T-helper 1 cell treated with Interleukin-12 subunit alpha and Interleukin-12 subunit beta and Interleukin-4 antibody, amounts not matched to agents 30 μg/mL and 1 μg/mL, for 36 hours (primary cell): ENCODE measurements at regions not wholly inside any gene's neighbourhood (a gene's known extent, or its start where the extent isn't known, plus 50 kb on each side); places are given as distances from the start of the nearest gene placed in this dataset.

Experiments
- H3K27ac Mint-ChIP-seq: one replicate; pipeline ENCODE4 v1.8.0; 2021; ENCODE audit warnings: mild to moderate bottlenecking, mixed read lengths
- H3K27me3 Mint-ChIP-seq: one replicate; pipeline ENCODE4 v1.8.0; 2021; ENCODE audit warnings: low read depth, mixed read lengths
- H3K36me3 Mint-ChIP-seq: one replicate; pipeline ENCODE4 v1.8.0; 2021; ENCODE audit warnings: low read depth, mixed read lengths
- H3K4me1 Mint-ChIP-seq: one replicate; pipeline ENCODE4 v1.8.0; 2021; ENCODE audit warnings: low read depth, mixed read lengths
- H3K4me3 Mint-ChIP-seq: one replicate; pipeline ENCODE4 v1.8.0; 2021; ENCODE audit warnings: mild to moderate bottlenecking, moderate library complexity, mixed read lengths
- H3K9me3 Mint-ChIP-seq: one replicate; pipeline ENCODE4 v1.8.0; 2021; ENCODE audit warnings: mixed read lengths

DNA sequence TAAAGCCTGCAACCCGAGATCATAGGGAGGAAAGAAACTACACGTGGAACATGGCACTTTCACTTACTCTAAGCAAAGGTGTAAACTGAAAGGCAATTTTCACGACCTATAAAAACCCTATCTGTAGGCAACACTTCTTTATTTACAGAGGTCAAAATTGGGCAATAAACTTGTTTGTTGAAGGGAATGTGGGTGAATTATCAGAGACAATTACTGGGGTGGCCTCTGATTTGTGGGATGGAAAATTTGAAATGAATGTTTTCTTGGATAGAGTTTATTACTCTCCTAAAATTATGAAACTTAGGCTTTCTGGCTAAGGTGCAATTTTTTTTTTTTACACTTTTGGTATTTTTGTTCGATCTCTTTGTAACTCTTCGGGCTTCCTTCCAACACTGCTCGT lies 734.1 kb upstream of the TENM3 start:
- no peaks in the 10 kb centered on the region for H3K9me3 Mint-ChIP-seq
- H3K4me3 Mint-ChIP-seq = no peak overlapping the region
- no peak overlapping the region for H3K27ac Mint-ChIP-seq
- no peaks in the 10 kb centered on the region for H3K27me3 Mint-ChIP-seq
- no peaks in the 10 kb centered on the region for H3K36me3 Mint-ChIP-seq
- H3K4me1 Mint-ChIP-seq = no peaks in the 10 kb centered on the region

DNA sequence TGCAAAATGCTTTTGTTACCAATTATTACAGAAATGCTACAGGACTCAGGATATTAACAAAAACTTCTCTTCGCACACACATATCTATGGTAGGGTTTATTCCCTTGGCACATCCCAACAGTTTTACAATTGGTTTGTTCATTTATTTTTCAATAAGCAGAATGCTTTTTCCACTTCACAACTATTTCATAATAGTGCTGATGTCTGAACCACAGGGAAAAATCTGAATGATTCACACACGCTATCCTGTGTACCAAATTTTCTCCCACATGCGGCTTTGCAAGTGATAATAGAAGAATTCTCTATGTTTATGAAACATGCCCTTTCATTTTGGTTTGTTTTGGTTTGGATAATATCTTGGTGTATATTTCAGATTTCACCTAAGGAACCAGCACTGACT lies 725.7 kb upstream of the TENM3 start:
- H3K27me3 Mint-ChIP-seq = no peaks in the 10 kb centered on the region
- no peaks in the 10 kb centered on the region for H3K4me1 Mint-ChIP-seq
- no peak overlapping the region for H3K4me3 Mint-ChIP-seq
- H3K27ac Mint-ChIP-seq = no peak overlapping the region
- H3K36me3 Mint-ChIP-seq = no peaks in the 10 kb centered on the region
- no peaks in the 10 kb centered on the region for H3K9me3 Mint-ChIP-seq

DNA sequence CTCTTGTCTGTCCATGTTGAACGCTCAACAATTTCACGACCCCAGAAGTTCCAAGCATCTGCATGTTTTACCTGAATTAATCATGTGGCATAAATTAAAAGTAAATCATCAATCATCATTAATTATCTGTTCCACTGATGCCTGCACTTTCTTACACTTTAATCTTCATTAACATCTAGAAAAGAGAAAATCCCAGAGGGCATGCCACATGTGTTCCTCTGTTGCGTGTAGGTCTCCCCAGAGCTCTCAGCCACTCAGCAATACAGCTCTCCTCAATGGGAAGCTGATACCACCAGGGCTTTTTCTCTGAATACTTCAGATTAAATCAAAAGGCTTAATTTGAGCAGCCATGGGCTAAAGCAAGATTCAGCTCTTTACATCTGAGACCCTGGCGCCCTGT lies 722.4 kb upstream of the TENM3 start:
- no peak overlapping the region for H3K4me3 Mint-ChIP-seq
- H3K9me3 Mint-ChIP-seq = no peaks in the 10 kb centered on the region
- no peak overlapping the region for H3K27ac Mint-ChIP-seq
- no peaks in the 10 kb centered on the region for H3K4me1 Mint-ChIP-seq
- H3K27me3 Mint-ChIP-seq = no peaks in the 10 kb centered on the region
- no peaks in the 10 kb centered on the region for H3K36me3 Mint-ChIP-seq

DNA sequence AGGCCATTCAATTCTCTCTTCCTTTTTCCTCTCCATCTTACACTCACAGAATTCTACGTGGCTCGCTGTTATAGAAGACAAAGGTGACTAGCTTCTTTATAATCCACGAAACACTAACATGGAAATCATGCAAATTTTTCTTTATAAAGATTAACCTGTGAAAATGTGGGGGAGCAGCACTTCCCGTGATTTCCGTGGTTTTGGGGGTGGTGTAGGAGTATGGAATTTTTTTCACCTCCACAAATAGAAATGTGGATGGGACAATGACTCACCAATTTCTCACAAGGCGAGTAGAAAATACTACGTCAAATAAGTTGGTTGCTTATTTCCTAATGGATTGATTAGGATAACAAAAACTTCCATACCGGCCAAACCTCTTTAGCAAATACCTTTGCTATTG lies 719.2 kb upstream of the TENM3 start:
- Mint-ChIP-seq H3K27me3 (no peaks in the 10 kb centered on the region), H3K36me3 (no peaks in the 10 kb centered on the region), H3K4me3 (no peak overlapping the region), H3K9me3 (no peaks in the 10 kb centered on the region), H3K4me1 (no peaks in the 10 kb centered on the region), H3K27ac (no peak overlapping the region)

DNA sequence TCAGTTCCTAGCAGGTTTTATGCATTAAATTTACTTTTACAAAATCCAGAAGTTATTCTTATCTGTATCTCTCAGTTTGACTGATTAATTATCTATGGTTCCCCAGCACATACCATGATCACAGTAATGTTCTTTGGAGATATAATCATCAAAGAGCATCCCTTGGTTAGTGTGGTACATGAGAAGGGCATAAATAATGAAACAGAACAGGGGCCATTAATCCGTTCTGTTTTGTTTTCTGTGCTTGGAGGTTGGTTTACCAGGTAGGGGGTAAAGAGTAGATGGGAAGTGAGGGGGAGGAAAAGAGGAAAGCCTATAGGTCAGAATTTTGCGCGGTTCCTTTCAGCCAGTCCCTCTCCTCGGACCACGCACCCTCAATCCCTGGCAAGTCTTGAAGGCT lies 718.7 kb upstream of the TENM3 start:
- H3K36me3 Mint-ChIP-seq = no peaks in the 10 kb centered on the region
- H3K27me3 Mint-ChIP-seq = no peaks in the 10 kb centered on the region
- H3K27ac Mint-ChIP-seq = no peak overlapping the region
- no peak overlapping the region for H3K4me3 Mint-ChIP-seq
- no peaks in the 10 kb centered on the region for H3K4me1 Mint-ChIP-seq
- H3K9me3 Mint-ChIP-seq = no peaks in the 10 kb centered on the region

DNA sequence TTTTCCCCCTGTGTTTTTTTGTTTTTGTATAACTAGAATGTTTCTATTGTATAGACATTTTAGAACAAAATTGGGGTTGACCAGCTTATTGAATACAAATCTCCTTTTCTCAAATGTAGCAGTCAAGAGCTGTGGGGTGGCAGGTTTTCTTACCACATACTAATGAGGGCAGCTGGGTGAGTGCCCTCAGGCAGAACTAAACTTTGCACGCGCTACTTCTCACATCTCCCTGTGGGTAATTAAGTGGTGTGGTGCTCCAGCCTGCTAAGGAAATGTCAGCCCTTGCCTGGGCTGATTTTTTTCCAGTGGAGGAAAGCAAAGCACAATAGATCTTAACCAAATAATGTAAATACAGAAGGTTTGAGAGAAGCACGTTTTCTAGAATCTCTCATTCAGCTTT lies 717.6 kb upstream of the TENM3 start:
- H3K27me3 Mint-ChIP-seq = no peaks in the 10 kb centered on the region
- no peak overlapping the region for H3K4me3 Mint-ChIP-seq
- H3K4me1 Mint-ChIP-seq = no peaks in the 10 kb centered on the region
- H3K27ac Mint-ChIP-seq = no peak overlapping the region
- no peaks in the 10 kb centered on the region for H3K36me3 Mint-ChIP-seq
- no peaks in the 10 kb centered on the region for H3K9me3 Mint-ChIP-seq

DNA sequence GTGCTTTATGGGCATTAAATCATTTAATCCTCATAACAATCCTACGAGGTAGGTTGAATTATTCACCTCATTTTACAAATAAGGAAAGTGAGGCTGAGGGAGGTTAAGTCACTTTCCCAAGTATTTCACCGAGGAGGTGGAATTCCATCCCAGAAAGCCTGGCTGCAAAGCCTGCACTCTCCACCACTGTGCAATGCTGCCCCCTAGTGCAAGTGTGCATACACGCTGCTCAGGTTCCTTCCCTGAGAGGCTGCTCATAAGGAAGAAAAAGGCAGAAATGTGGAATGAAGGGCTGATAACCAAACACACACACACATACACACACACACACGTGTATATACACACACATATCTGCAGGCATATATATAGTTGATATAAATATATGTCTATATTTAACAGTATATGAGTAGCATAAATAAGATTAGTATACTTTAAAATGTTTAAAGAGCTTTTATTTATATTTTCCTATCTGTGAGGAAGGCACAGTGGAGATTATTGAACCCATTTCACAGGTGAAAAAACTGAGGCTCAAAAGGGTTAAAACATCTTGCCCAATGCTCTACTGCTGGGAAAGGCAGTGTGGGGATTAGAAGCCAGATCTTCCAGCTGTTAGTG lies 714.5 kb upstream of the TENM3 start:
- H3K36me3 Mint-ChIP-seq = no peaks in the 10 kb centered on the region
- no peaks in the 10 kb centered on the region for H3K9me3 Mint-ChIP-seq
- no peaks in the 10 kb centered on the region for H3K27me3 Mint-ChIP-seq
- H3K27ac Mint-ChIP-seq = no peak overlapping the region
- no peaks in the 10 kb centered on the region for H3K4me1 Mint-ChIP-seq
- H3K4me3 Mint-ChIP-seq = no peak overlapping the region

DNA sequence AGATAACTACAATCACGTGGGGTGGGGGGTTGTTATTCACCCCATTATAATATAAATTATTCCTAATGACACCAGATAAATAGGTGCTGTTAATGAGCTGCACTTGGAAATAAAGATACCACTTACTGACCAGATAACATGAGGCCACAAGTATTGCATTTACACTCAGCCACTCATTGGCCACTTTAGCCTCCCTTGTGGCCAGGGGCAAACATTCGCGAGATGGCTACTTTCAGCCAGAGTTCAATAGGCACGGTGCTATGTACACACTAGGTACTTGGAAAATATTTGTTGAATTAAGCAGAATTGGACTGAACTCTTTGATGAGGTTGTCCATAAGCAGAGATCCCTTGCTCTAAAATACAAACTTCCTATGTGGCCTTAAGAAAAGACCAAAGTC lies 713.7 kb upstream of the TENM3 start:
- Mint-ChIP-seq H3K4me1 (no peaks in the 10 kb centered on the region), H3K4me3 (no peak overlapping the region), H3K36me3 (no peaks in the 10 kb centered on the region), H3K27ac (no peak overlapping the region), H3K9me3 (no peaks in the 10 kb centered on the region), H3K27me3 (no peaks in the 10 kb centered on the region)

DNA sequence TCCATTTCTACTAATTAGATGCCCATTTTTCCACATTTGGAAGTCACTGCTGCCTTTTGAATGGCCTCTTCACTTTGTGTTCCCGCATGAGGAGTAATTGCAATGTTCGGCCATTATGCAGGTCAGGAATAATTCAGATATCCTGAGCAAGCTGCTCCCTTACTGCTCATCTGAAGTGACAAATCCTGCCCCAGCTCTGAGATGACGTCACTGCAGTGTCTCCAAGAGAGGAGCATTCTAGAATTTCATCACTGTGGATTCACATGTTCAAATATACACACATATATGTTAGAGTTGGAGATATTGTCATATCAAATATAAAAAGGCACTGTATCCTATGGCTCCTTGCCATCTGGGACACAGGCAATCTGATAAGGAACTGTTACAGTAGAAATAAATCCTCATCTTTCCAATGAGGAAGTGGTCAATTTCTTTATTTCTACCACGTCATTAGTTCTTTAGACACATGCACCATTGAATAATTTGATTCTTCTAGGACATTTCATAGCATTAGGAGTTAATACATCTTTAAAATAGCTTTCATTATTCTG lies 706.9 kb upstream of the TENM3 start:
- Mint-ChIP-seq H3K4me1 (no peaks in the 10 kb centered on the region), H3K27ac (no peak overlapping the region), H3K9me3 (peaks cover 3% of the 10 kb centered on the region), H3K36me3 (no peaks in the 10 kb centered on the region), H3K27me3 (no peaks in the 10 kb centered on the region), H3K4me3 (no peak overlapping the region)

DNA sequence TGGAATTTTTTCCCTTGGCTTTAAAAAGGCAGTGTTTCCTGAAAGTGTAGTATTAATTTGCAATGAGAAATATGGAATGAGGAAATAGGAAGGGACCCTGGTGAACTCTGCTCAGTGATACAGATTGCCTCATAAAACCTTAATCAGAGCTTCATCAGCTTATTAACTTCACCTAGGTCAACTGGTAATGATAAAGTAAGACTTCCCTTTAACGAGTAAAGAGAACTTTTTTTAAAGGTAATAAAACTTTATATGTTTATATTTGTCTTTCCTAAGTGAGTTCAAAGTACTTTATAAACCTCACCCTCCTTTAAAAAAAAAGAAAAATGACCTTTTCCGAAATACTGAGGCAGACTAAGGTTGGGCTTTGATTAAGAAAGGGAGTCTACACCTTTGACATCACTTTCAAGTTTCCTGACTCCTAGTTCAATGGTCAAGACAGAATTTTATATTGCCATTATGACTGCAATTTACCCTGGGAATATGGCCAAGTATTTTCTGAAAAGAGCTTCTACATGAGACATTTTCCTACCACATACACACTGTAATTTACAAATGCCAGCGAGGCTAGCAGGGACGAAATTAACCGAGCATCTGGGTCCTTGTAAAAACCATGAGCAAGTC lies 706.3 kb upstream of the TENM3 start:
- Mint-ChIP-seq H3K36me3 (no peaks in the 10 kb centered on the region), H3K4me3 (no peak overlapping the region), H3K4me1 (no peaks in the 10 kb centered on the region), H3K27ac (no peak overlapping the region), H3K9me3 (peaks cover 3% of the 10 kb centered on the region), H3K27me3 (no peaks in the 10 kb centered on the region)

DNA sequence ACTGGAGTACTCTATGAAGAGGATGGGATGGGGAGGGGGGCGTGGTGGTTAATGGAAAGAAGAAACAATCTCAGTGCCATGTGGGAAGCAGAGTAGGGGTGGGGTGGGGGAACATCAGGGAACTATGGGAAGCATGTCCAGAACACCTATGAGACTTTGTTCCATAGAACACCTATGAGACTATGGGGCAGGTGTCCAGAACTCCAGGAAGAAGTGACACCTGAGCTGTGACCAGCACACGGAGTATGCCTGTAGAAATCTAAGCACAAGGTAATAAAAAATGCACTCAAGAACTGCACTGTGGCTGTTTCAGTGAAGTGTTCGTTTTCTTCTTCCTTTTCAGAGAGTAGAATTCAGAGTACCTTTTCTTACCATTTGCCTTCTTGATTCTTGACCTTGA lies 704.8 kb upstream of the TENM3 start:
- peaks cover 3% of the 10 kb centered on the region for H3K9me3 Mint-ChIP-seq
- H3K36me3 Mint-ChIP-seq = no peaks in the 10 kb centered on the region
- H3K4me3 Mint-ChIP-seq = no peak overlapping the region
- H3K27me3 Mint-ChIP-seq = no peaks in the 10 kb centered on the region
- H3K27ac Mint-ChIP-seq = no peak overlapping the region
- no peaks in the 10 kb centered on the region for H3K4me1 Mint-ChIP-seq

DNA sequence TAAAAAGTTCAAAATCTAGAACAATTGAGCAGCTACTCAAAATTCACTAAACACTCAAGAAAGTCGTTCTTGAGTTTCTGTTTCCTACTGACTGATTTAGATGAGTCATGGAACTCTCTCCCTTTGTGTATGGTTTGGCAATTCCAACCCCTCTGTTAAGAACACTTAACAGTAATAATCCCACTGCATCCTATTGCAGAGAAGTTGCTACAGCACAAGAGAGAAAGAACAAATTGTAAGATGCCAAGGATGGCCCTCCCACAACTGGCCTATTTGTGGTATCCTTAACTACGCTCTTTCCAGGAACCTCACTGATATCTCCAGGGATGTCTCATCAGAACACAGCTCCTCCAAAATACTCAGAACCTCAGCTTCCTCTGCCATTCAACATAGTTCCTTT lies 701.8 kb upstream of the TENM3 start:
- H3K27ac Mint-ChIP-seq = no peak overlapping the region
- no peaks in the 10 kb centered on the region for H3K36me3 Mint-ChIP-seq
- no peaks in the 10 kb centered on the region for H3K27me3 Mint-ChIP-seq
- no peaks in the 10 kb centered on the region for H3K4me1 Mint-ChIP-seq
- no peaks in the 10 kb centered on the region for H3K9me3 Mint-ChIP-seq
- H3K4me3 Mint-ChIP-seq = no peak overlapping the region

DNA sequence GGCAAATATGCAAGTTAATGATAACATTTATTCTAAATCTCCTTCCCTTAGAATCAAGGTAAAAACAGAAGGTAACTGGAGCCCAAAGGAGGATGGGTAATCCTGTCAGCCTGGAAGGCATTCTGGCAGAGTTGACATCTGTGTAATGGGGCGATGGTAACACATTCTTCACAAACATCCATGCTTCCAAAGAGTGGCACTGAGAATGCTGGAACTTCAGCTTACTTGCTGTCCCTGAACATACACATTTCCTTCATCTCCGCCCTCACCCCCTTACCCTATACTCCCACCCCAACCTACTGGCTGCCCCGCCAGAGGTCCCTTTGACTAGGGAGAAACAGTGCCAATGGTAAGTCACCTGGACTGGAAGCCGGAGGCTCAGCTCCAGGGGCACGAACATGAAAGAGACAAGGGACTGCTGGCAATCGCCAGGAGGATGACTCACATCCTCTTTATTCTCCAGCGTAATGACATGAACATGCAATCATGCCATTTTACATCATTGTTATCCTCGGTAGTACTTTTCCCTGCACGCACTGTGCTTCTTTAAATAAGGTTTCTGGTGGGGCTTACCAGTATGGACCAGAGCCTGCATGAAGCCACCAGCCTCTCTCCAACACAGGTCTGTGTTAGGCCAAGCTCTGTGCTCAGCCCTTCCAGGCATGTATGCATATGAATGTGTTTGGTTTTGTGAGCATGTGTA lies 694.2 kb upstream of the TENM3 start:
- H3K4me3 Mint-ChIP-seq = no peak overlapping the region
- no peaks in the 10 kb centered on the region for H3K4me1 Mint-ChIP-seq
- H3K36me3 Mint-ChIP-seq = no peaks in the 10 kb centered on the region
- H3K9me3 Mint-ChIP-seq = peaks cover 3% of the 10 kb centered on the region
- no peaks in the 10 kb centered on the region for H3K27me3 Mint-ChIP-seq
- no peak overlapping the region for H3K27ac Mint-ChIP-seq

DNA sequence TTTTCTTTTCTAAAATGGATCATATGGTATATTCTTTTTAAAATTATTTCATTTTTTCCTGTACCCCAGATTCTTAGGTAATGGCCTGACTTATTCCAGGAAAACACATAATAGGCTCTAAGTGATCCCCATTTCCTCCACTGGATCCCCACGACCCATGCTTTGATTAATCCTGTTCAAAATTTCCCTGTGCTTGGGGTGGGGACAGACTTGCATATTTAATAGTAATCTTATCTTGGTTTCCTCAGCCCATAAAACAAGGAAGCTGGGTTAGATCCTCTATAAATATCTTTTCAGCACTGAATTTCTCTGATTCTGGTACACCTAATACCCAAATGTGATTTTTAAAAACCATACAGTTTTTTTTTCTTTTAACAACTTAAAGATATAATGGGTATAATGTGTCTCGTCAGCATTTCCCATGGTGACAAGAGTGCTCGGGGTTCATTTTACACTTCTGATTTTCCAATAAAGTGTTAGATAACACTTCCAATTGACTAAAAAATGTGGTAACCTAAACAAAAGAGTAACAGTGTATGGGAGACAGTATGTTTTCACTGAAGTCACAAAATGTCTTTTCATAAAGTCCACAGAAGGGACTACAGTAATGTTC lies 693.5 kb upstream of the TENM3 start:
- peaks cover 3% of the 10 kb centered on the region for H3K9me3 Mint-ChIP-seq
- no peaks in the 10 kb centered on the region for H3K4me1 Mint-ChIP-seq
- no peaks in the 10 kb centered on the region for H3K36me3 Mint-ChIP-seq
- no peaks in the 10 kb centered on the region for H3K27me3 Mint-ChIP-seq
- no peak overlapping the region for H3K4me3 Mint-ChIP-seq
- H3K27ac Mint-ChIP-seq = no peak overlapping the region

DNA sequence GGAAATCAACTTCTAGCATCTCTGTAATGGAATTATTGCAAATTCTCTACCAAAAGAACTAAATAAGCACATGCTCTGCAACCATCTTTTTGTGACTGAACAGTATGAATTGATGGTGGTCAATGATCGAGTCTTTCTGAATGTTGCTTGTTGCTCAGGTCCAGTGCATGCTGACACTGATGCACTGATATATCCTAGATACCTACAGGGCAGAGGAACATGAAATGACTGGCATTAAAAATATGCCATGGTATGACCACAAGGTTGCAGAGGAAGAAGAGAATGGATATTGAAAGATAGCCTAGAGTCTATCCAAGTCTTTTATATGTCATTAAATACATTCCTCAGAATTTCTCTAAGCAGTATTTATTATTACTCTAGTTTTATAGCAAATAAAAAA lies 692.8 kb upstream of the TENM3 start:
- Mint-ChIP-seq H3K9me3 (peaks cover 3% of the 10 kb centered on the region), H3K36me3 (no peaks in the 10 kb centered on the region), H3K27ac (no peak overlapping the region), H3K27me3 (no peaks in the 10 kb centered on the region), H3K4me1 (no peaks in the 10 kb centered on the region), H3K4me3 (no peak overlapping the region)
